Astrocyte (in vitro differentiated cells and primary cell): ENCODE measurements at regions not wholly inside any gene's neighbourhood (a gene's known extent, or its start where the extent isn't known, plus 50 kb on each side); places are given as distances from the start of the nearest gene placed in this dataset.

Source experiments
- CTCF ChIP-seq: IDR thresholded peaks from 2 replicates; pipeline ENCODE4 v1.5.1; 2011; ENCODE audit warnings: low read depth, mild to moderate bottlenecking, inconsistent platforms, low read length, moderate library complexity; ENCODE audit not compliant: insufficient read depth
- EZH2 ChIP-seq: IDR thresholded peaks from 2 replicates; pipeline ENCODE4 v1.6.1; 2012; ENCODE audit warnings: mild to moderate bottlenecking, low read length, inconsistent platforms; ENCODE audit not compliant: insufficient read depth

- TF ChIP-seq CTCF, result no peak
- TF ChIP-seq EZH2, result no peak
Observed at GRCh38 chr3:180123928-180124327, 87.2 kb upstream of the PEX5L start.
